ENCODE measurements at regions not wholly inside any gene's neighbourhood (a gene's known extent, or its start where the extent isn't known, plus 50 kb on each side); places are given as distances from the start of the nearest gene placed in this dataset.

DNA sequence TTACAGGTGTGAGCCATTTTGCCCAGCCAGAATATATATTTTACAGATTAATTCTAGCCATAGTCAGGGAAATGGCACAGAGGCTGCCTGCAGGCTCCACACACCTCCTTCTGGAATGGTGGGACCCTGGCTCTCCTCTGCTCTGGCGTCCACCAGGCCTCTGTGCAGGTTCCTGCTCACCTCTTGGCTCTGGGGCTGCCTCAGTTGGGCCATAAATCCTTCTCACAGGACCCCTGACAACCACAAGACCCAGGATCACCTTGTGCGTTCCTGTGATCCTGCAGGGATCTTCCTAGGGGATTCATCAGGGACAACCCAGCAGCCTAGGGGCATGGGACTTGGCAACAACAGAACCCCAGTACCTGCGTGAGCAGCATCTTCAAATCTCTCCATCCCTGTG is 93.0 kb upstream of the FSTL4 start:
- TF ChIP-seq EP300 (IDR thresholded peaks at IDR 0.05): no peak
- no peak for TF ChIP-seq CTCF (IDR thresholded peaks at IDR 0.05)
- TF ChIP-seq POLR2AphosphoS5 (IDR thresholded peaks at IDR 0.05): no peak
- no peak for TF ChIP-seq POLR2A (IDR thresholded peaks at IDR 0.05; ENCODE audit: low read depth)
- Histone ChIP-seq H3K27me3 (no peaks in the 10 kb centered on the region), H3K4me3 (no peak overlapping the region), H3K27ac (replicated peaks in 1 of 4) (no peak overlapping the region), H3K36me3 (no peaks in the 10 kb centered on the region), H3K9me3 (no peaks in the 10 kb centered on the region), H3K4me1 (peaks cover 0 to 23% (median 15%) of the 10 kb centered on the region in 4 donors)
- no peak for DNase-seq (ENCODE audit: extremely low spot score)
- intact Hi-C loops (cut with DNase I): no loop called here
- WGBS: 77% methylated on average over 2 of the region's 3 CpGs

- peaks cover 0 to 14% (median 9%) of the 10 kb centered on the region in 4 donors for H3K4me1 ChIP-seq
- intact Hi-C loops (cut with DNase I): no loop called here
- H3K4me3 ChIP-seq: no peak overlapping the region
- no peaks in the 10 kb centered on the region for H3K27me3 ChIP-seq
- 75% methylated on average over 2 of the region's 2 CpGs for WGBS
- no peaks in the 10 kb centered on the region for H3K9me3 ChIP-seq
- TF ChIP-seq EP300 (IDR thresholded peaks at IDR 0.05): no peak
- no peak for TF ChIP-seq POLR2A (IDR thresholded peaks at IDR 0.05; ENCODE audit: low read depth)
- no peak for TF ChIP-seq CTCF (IDR thresholded peaks at IDR 0.05)
- no peak for TF ChIP-seq POLR2AphosphoS5 (IDR thresholded peaks at IDR 0.05)
- no peaks in the 10 kb centered on the region for H3K36me3 ChIP-seq
- no peak overlapping the region for H3K27ac ChIP-seq (replicated peaks in 1 of 4)
- no peak for DNase-seq (ENCODE audit: extremely low spot score)
These were observed 92.1 kb upstream of the FSTL4 start for GRCh38 chr5:133704411-133704810.

- no peak overlapping the region for H3K27ac ChIP-seq (replicated peaks in 1 of 4)
- WGBS: 100% methylated on average over 1 of the region's 1 CpG
- H3K9me3 ChIP-seq: no peaks in the 10 kb centered on the region
- intact Hi-C loops (cut with DNase I): no loop called here
- no peaks in the 10 kb centered on the region for H3K36me3 ChIP-seq
- H3K27me3 ChIP-seq: no peaks in the 10 kb centered on the region
- H3K4me1 ChIP-seq: peaks cover 0 to 10% (median 5%) of the 10 kb centered on the region in 4 donors
- no peak overlapping the region for H3K4me3 ChIP-seq
- DNase-seq (ENCODE audit: extremely low spot score): no peak
- TF ChIP-seq POLR2AphosphoS5 (IDR thresholded peaks at IDR 0.05) (no peak), POLR2A (IDR thresholded peaks at IDR 0.05; ENCODE audit: low read depth) (no peak), CTCF (IDR thresholded peaks at IDR 0.05) (no peak), EP300 (IDR thresholded peaks at IDR 0.05) (no peak)
These were observed 91.6 kb upstream of the FSTL4 start for GRCh38 chr5:133703935-133704334.

- peaks cover 0 to 1% (median under 1%) of the 10 kb centered on the region in 4 donors for H3K4me1 ChIP-seq
- H3K4me3 ChIP-seq: no peak overlapping the region
- no peak for DNase-seq (ENCODE audit: extremely low spot score)
- no peaks in the 10 kb centered on the region for H3K9me3 ChIP-seq
- H3K27me3 ChIP-seq: no peaks in the 10 kb centered on the region
- intact Hi-C loops (cut with DNase I): no loop called here
- no peaks in the 10 kb centered on the region for H3K36me3 ChIP-seq
- no peak overlapping the region for H3K27ac ChIP-seq (replicated peaks in 1 of 4)
- WGBS: 87% methylated on average over 15 of the region's 15 CpGs
- TF ChIP-seq CTCF (IDR thresholded peaks at IDR 0.05) (no peak), POLR2AphosphoS5 (IDR thresholded peaks at IDR 0.05) (no peak), EP300 (IDR thresholded peaks at IDR 0.05) (no peak), POLR2A (IDR thresholded peaks at IDR 0.05; ENCODE audit: low read depth) (no peak)
These were observed 90.7 kb upstream of the FSTL4 start for GRCh38 chr5:133702791-133703770.
